Karpas-422 (cell line): ENCODE measurements at regions not wholly inside any gene's neighbourhood (a gene's known extent, or its start where the extent isn't known, plus 50 kb on each side); places are given as distances from the start of the nearest gene placed in this dataset.
"Not testable (repeated sequence)": the region's sequence is repeated elsewhere in the genome, so short reads cannot be mapped to it uniquely, and the experiment has no call there.

Experiments used
- DNase-seq: peaks from one replicate; pipeline ENCODE4 v3.0.0-alpha.2; 2015
- H2AFZ ChIP-seq: fragments of 200-600 bp; sonication (generic); 2 replicates; pipeline ENCODE4 v1.6.1; 2014; ENCODE audit warnings: antibody characterized with exemption, low read length, mixed read lengths
- H3K27ac ChIP-seq: fragments of 200-600 bp; sonication (generic); 2 replicates; pipeline ENCODE4 v1.5.1; 2014; ENCODE audit warnings: mild to moderate bottlenecking, low read length, moderate library complexity
- H3K27me3 ChIP-seq: fragments of 200-600 bp; sonication (generic); 2 replicates; pipeline ENCODE4 v1.6.1; 2014; ENCODE audit warnings: low read length, mixed read lengths
- H3K36me3 ChIP-seq: fragments of 200-600 bp; sonication (generic); 2 replicates; pipeline ENCODE4 v1.6.1; 2014; ENCODE audit warnings: low read length, mixed read lengths; ENCODE audit not compliant: insufficient read depth
- H3K4me1 ChIP-seq: fragments of 200-600 bp; sonication (generic); 2 replicates; pipeline ENCODE4 v1.6.1; 2014; ENCODE audit warnings: mild to moderate bottlenecking, low read length, mixed read lengths
- H3K4me2 ChIP-seq: fragments of 200-600 bp; sonication (generic); 2 replicates; pipeline ENCODE4 v1.6.1; 2014; ENCODE audit warnings: low read length, low read depth, mild to moderate bottlenecking; ENCODE audit not compliant: poor library complexity, severe bottlenecking
- H3K4me3 ChIP-seq: fragments of 200-600 bp; sonication (generic); 2 replicates; pipeline ENCODE4 v1.5.1; 2014; ENCODE audit warnings: mild to moderate bottlenecking, antibody characterized with exemption, low read length, mixed read lengths
- H3K79me2 ChIP-seq: fragments of 200-600 bp; sonication (generic); 2 replicates; pipeline ENCODE4 v1.6.1; 2014; ENCODE audit warnings: mild to moderate bottlenecking, low read length, mixed read lengths
- H3K9ac ChIP-seq: fragments of 200-600 bp; sonication (generic); 2 replicates; pipeline ENCODE4 v1.6.0; 2014; ENCODE audit warnings: low read length
- H3K9me2 ChIP-seq: fragments of 200-600 bp; sonication (generic), shearing (Covaris generic); replicated peaks from 2 replicates; pipeline ENCODE4 v1.6.0; 2014; ENCODE audit warnings: mild to moderate bottlenecking, low read length, moderate library complexity; ENCODE audit not compliant: insufficient read depth
- H3K9me3 ChIP-seq: fragments of 300-700, 200-600 bp; sonication (generic); 2 replicates; pipeline ENCODE4 v1.6.1; 2014; ENCODE audit warnings: low read length, mixed read lengths
- H4K20me1 ChIP-seq: fragments of 200-600 bp; sonication (generic); 2 replicates; pipeline ENCODE4 v1.6.1; 2014; ENCODE audit warnings: mild to moderate bottlenecking, antibody characterized with exemption, low read length, low read depth; ENCODE audit not compliant: insufficient read depth

- Histone ChIP-seq H3K4me2 (no peak overlapping the region), H3K27ac (no peak overlapping the region), H4K20me1 (no peaks in the 10 kb centered on the region), H3K36me3 (no peaks in the 10 kb centered on the region), H3K79me2 (no peaks in the 10 kb centered on the region), H3K9me3 (no peaks in the 10 kb centered on the region), H2AFZ (no peak overlapping the region), H3K4me3 (no peak overlapping the region), H3K4me1 (no peaks in the 10 kb centered on the region), H3K9ac (no peak overlapping the region), H3K9me2 (no peaks in the 10 kb centered on the region), H3K27me3 (no peaks in the 10 kb centered on the region; the same call in 1 of the 2 replicates)
- no peak for DNase-seq
Observed at GRCh38 chr9:1879501-1879900, 135.6 kb upstream of the SMARCA2 start.

DNA sequence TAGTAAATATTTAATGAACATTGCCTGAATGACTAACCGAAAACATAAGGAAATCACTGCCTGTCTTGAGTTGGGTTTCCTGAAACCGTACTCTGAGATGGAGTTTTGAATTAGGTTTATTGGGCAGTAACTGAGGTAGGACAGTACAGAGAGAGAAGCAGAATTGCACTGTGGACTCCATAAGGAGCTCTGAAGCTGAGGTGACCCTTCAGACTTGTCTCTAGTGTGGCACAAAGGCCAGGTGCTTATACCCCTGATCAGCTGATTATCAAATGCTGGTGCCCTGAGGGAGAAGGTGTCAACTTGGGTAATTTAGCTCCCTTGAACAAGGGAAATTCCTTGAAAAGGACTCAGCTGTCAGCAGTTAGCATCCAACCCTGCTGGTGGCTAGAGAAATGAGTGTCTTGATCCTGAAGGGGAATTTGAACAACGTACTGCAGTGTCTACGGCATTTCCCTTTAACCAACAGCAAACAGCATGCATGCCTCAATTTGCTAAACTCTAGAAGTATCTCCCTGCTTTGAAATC, 135.0 kb upstream of the SMARCA2 start:
- H3K9ac ChIP-seq: no peak overlapping the region
- no peaks in the 10 kb centered on the region; the same call in 1 of the 2 replicates for H3K27me3 ChIP-seq
- no peaks in the 10 kb centered on the region for H4K20me1 ChIP-seq
- no peaks in the 10 kb centered on the region for H3K79me2 ChIP-seq
- no peak overlapping the region for H2AFZ ChIP-seq
- H3K36me3 ChIP-seq: no peaks in the 10 kb centered on the region
- no peak overlapping the region for H3K4me2 ChIP-seq
- no peaks in the 10 kb centered on the region for H3K9me2 ChIP-seq
- H3K4me1 ChIP-seq: no peaks in the 10 kb centered on the region
- no peaks in the 10 kb centered on the region for H3K9me3 ChIP-seq
- no peak for DNase-seq
- H3K4me3 ChIP-seq: no peak overlapping the region
- no peak overlapping the region for H3K27ac ChIP-seq

GRCh38 chr9:1881708-1882295, 133.3 kb upstream of the SMARCA2 start:
- no peak overlapping the region for H2AFZ ChIP-seq

GRCh38 chr9:1882711-1883403, 132.3 kb upstream of the SMARCA2 start:
- no peak overlapping the region for H3K9ac ChIP-seq
- no peak overlapping the region for H3K4me2 ChIP-seq
- no peaks in the 10 kb centered on the region for H3K9me3 ChIP-seq
- no peaks in the 10 kb centered on the region for H3K36me3 ChIP-seq
- H3K9me2 ChIP-seq: no peaks in the 10 kb centered on the region
- no peaks in the 10 kb centered on the region; the same call in 1 of the 2 replicates for H3K27me3 ChIP-seq
- no peaks in the 10 kb centered on the region for H4K20me1 ChIP-seq
- H3K79me2 ChIP-seq: no peaks in the 10 kb centered on the region
- DNase-seq: no peak
- no peak overlapping the region for H2AFZ ChIP-seq
- H3K4me1 ChIP-seq: no peaks in the 10 kb centered on the region
- no peak overlapping the region for H3K27ac ChIP-seq
- H3K4me3 ChIP-seq: no peak overlapping the region

More at GRCh38 chr9:1881708-1882295, 133.3 kb upstream of the SMARCA2 start:
- Histone ChIP-seq H3K36me3 (no peaks in the 10 kb centered on the region), H3K27me3 (no peaks in the 10 kb centered on the region; the same call in 1 of the 2 replicates), H3K4me1 (no peaks in the 10 kb centered on the region), H3K4me3 (no peak overlapping the region), H3K27ac (no peak overlapping the region), H3K79me2 (no peaks in the 10 kb centered on the region), H4K20me1 (no peaks in the 10 kb centered on the region), H3K9me2 (no peaks in the 10 kb centered on the region), H3K9ac (no peak overlapping the region), H3K9me3 (no peaks in the 10 kb centered on the region), H3K4me2 (no peak overlapping the region)
- no peak for DNase-seq

GRCh38 chr9:1890201-1890600, 124.9 kb upstream of the SMARCA2 start:
- Histone ChIP-seq H3K4me2 (no peak overlapping the region), H3K27ac (no peak overlapping the region), H3K4me1 (no peaks in the 10 kb centered on the region), H2AFZ (no peak overlapping the region), H3K9me3 (no peaks in the 10 kb centered on the region), H3K9ac (no peak overlapping the region), H3K79me2 (no peaks in the 10 kb centered on the region), H3K36me3 (no peaks in the 10 kb centered on the region), H3K4me3 (no peak overlapping the region), H3K27me3 (no peaks in the 10 kb centered on the region), H4K20me1 (no peaks in the 10 kb centered on the region), H3K9me2 (no peaks in the 10 kb centered on the region)
- no peak for DNase-seq

DNA sequence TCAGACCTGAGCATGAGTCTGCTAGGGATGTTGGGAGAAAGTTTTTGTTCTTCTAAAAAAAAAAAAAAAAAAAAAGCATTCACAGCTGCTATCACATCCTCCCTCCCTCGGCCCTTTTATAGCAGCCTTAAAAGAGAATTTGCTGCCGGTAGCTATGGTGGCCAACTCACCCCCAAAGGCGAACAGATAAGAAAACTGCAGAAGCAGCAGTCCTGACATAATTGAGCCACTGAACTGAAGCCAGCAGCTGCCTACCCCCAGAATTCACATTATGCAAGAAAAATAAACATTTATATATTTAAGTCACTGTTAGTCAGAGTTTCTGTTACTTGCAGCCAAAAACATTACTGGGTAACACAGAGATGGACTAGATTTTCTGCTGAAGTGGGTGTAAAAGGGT, 124.3 kb upstream of the SMARCA2 start:
- no peak overlapping the region for H3K4me3 ChIP-seq
- no peaks in the 10 kb centered on the region for H3K4me1 ChIP-seq
- no peak overlapping the region for H3K27ac ChIP-seq
- no peaks in the 10 kb centered on the region for H3K36me3 ChIP-seq
- H3K9ac ChIP-seq: no peak overlapping the region
- H2AFZ ChIP-seq: no peak overlapping the region
- H3K4me2 ChIP-seq: no peak overlapping the region
- no peaks in the 10 kb centered on the region for H3K9me2 ChIP-seq
- H3K79me2 ChIP-seq: no peaks in the 10 kb centered on the region
- H3K27me3 ChIP-seq: no peaks in the 10 kb centered on the region
- no peaks in the 10 kb centered on the region for H3K9me3 ChIP-seq
- DNase-seq: no peak
- no peaks in the 10 kb centered on the region for H4K20me1 ChIP-seq

DNA sequence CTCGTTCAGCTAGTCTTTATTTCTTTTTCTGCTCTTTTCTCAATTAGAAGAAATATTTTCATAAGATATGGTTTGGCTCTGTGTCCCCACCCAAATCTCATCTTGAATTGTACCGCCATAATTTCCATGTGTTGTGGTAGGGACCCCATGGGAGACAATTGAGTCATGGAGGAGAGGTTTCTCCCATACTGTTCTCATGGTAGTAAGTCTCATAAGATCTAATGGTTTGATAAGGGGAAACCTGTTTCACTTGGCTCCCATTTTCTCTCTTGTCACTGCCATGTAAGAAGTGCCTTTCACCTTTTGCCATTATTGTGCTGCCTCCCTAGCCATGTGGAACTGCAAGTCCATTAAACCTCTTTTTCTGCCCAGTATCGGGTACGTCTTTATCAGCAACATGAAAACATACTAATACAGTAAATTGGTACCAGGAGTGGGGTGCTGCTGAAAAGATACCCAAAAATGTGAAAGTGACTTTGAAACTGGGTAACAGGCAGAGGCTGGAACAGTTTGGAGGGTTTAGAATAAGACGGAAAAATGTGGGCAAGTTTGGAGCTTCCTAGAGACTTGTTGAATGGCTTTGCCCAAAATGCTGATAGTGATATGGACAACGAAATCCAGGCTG, 112.0 kb upstream of the SMARCA2 start:
- H3K36me3 ChIP-seq, H3K27ac ChIP-seq, DNase-seq, H3K4me1 ChIP-seq, H3K9me3 ChIP-seq, H3K4me2 ChIP-seq, H3K79me2 ChIP-seq, H3K27me3 ChIP-seq, H3K4me3 ChIP-seq, H4K20me1 ChIP-seq, H3K9me2 ChIP-seq, H3K9ac ChIP-seq, H2AFZ ChIP-seq: not testable (repeated sequence)

GRCh38 chr9:1907465-1907864, 107.7 kb upstream of the SMARCA2 start:
- H2AFZ ChIP-seq: no peak overlapping the region
- no peak overlapping the region for H3K27ac ChIP-seq
- H3K9ac ChIP-seq: no peak overlapping the region
- no peak for DNase-seq
- no peaks in the 10 kb centered on the region for H3K4me1 ChIP-seq
- H3K4me2 ChIP-seq: no peak overlapping the region
- no peaks in the 10 kb centered on the region for H3K36me3 ChIP-seq
- H3K4me3 ChIP-seq: no peak overlapping the region
- H3K9me3 ChIP-seq: peaks cover 3% of the 10 kb centered on the region; the same call in 1 of the 2 replicates
- H4K20me1 ChIP-seq: no peaks in the 10 kb centered on the region
- no peaks in the 10 kb centered on the region for H3K9me2 ChIP-seq
- H3K79me2 ChIP-seq: no peaks in the 10 kb centered on the region
- H3K27me3 ChIP-seq: no peaks in the 10 kb centered on the region
